Cardiac muscle cell (in vitro differentiated cells and primary cell): ENCODE measurements at regions not wholly inside any gene's neighbourhood (a gene's known extent, or its start where the extent isn't known, plus 50 kb on each side); places are given as distances from the start of the nearest gene placed in this dataset.

Experiments
- DNase-seq, 2 donors: peaks; one replicate each; pipeline versions ENCODE4 v3.0.0 to v3.0.0-alpha.2; 2010 to 2017; ENCODE audit warnings: low read depth in 1 of 2, low spot score in 1 of 2
- H3K27ac ChIP-seq: fragments of 200-600 bp; sonication (generic); 2 replicates; pipeline ENCODE4 v1.5.1; 2016
- H3K27me3 ChIP-seq: fragments of 200-600 bp; sonication (generic); 2 replicates; pipeline ENCODE4 v1.6.0; 2016; ENCODE audit warnings: control low read depth
- H3K36me3 ChIP-seq: fragments of 200-600 bp; sonication (generic); 2 replicates; pipeline ENCODE4 v1.5.1; 2016; ENCODE audit warnings: control low read depth
- H3K4me1 ChIP-seq: fragments of 200-600 bp; sonication (generic); 2 replicates; pipeline ENCODE4 v1.8.1; 2017; ENCODE audit warnings: low read depth, mild to moderate bottlenecking, mixed run types
- H3K4me3 ChIP-seq: fragments of 200-600 bp; sonication (generic); 2 replicates; pipeline ENCODE4 v1.5.1; 2016; ENCODE audit warnings: mild to moderate bottlenecking
- H3K9me3 ChIP-seq: fragments of 200-600 bp; sonication (generic); 2 replicates; pipeline ENCODE4 v1.5.1; 2017; ENCODE audit warnings: low read depth, mild to moderate bottlenecking, control low read depth
- CTCF ChIP-seq: IDR thresholded peaks from 2 replicates; pipeline ENCODE4 v1.5.1; 2012; ENCODE audit warnings: low read depth, mild to moderate bottlenecking, low read length

- TF ChIP-seq CTCF, result no peak
- Histone ChIP-seq H3K36me3 (no peaks in the 10 kb centered on the region), H3K4me1 (no peaks in the 10 kb centered on the region), H3K27ac (no peak overlapping the region), H3K9me3 (no peaks in the 10 kb centered on the region), H3K27me3 (no peaks in the 10 kb centered on the region), H3K4me3 (no peak overlapping the region)
- DNase-seq, result no peak
These were observed 410.6 kb upstream of the THRB start for GRCh38 chr3:24905266-24905665.

GRCh38 chr3:24907106-24907505 is 412.5 kb upstream of the THRB start:
- Histone ChIP-seq H3K27ac (no peak overlapping the region), H3K27me3 (no peaks in the 10 kb centered on the region), H3K4me3 (no peak overlapping the region), H3K36me3 (no peaks in the 10 kb centered on the region), H3K9me3 (no peaks in the 10 kb centered on the region), H3K4me1 (no peaks in the 10 kb centered on the region)
- no peak for DNase-seq
- TF ChIP-seq CTCF, result no peak

- H3K27ac ChIP-seq, result no peak overlapping the region
- no peaks in the 10 kb centered on the region for H3K9me3 ChIP-seq
These were observed 416.4 kb upstream of the THRB start for GRCh38 chr3:24911076-24911475.

GRCh38 chr3:24915639-24916038 is 421.0 kb upstream of the THRB start:
- Histone ChIP-seq H3K27ac (no peak overlapping the region), H3K9me3 (no peaks in the 10 kb centered on the region), H3K36me3 (no peaks in the 10 kb centered on the region), H3K27me3 (no peaks in the 10 kb centered on the region), H3K4me3 (no peak overlapping the region), H3K4me1 (no peaks in the 10 kb centered on the region)
- DNase-seq, result no peak
- TF ChIP-seq CTCF, result no peak

More at GRCh38 chr3:24911076-24911475, 416.4 kb upstream of the THRB start:
- TF ChIP-seq CTCF, result no peak
- Histone ChIP-seq H3K36me3 (no peaks in the 10 kb centered on the region), H3K4me3 (no peak overlapping the region), H3K27me3 (no peaks in the 10 kb centered on the region), H3K4me1 (no peaks in the 10 kb centered on the region)
- no peak for DNase-seq

GRCh38 chr3:24917908-24918307 is 423.3 kb upstream of the THRB start:
- no peak for DNase-seq
- no peak for TF ChIP-seq CTCF
- no peaks in the 10 kb centered on the region for H3K36me3 ChIP-seq
- H3K4me1 ChIP-seq, result no peaks in the 10 kb centered on the region
- H3K27ac ChIP-seq, result no peak overlapping the region
- no peak overlapping the region for H3K4me3 ChIP-seq
- H3K27me3 ChIP-seq, result no peaks in the 10 kb centered on the region
- H3K9me3 ChIP-seq, result no peaks in the 10 kb centered on the region

GRCh38 chr3:24923570-24923969 is 428.9 kb upstream of the THRB start:
- no peak for DNase-seq

More at GRCh38 chr3:24923570-24923969, 428.9 kb upstream of the THRB start:
- H3K27ac ChIP-seq, result no peak overlapping the region
- no peak overlapping the region for H3K4me3 ChIP-seq
- H3K9me3 ChIP-seq, result no peaks in the 10 kb centered on the region
- no peaks in the 10 kb centered on the region for H3K27me3 ChIP-seq
- H3K36me3 ChIP-seq, result no peaks in the 10 kb centered on the region
- H3K4me1 ChIP-seq, result no peaks in the 10 kb centered on the region
- TF ChIP-seq CTCF, result no peak
